Head of caudate nucleus (tissue), 42 donors: ENCODE measurements at regions not wholly inside any gene's neighbourhood (a gene's known extent, or its start where the extent isn't known, plus 50 kb on each side); places are given as distances from the start of the nearest gene placed in this dataset.

ENCODE experiments used
- DNase-seq, 42 donors: peaks; one replicate each; pipeline versions ENCODE4 v3.0.0 to v3.0.0-alpha.2; 2020 to 2021; ENCODE audit warnings: mixed read lengths in 7 of 42
- intact Hi-C: fragments of 100-400 bp; cut with DNase I; formaldehyde crosslinking; loops from one replicate; pipeline ENCODE4 v1.15.0; 2022

DNA sequence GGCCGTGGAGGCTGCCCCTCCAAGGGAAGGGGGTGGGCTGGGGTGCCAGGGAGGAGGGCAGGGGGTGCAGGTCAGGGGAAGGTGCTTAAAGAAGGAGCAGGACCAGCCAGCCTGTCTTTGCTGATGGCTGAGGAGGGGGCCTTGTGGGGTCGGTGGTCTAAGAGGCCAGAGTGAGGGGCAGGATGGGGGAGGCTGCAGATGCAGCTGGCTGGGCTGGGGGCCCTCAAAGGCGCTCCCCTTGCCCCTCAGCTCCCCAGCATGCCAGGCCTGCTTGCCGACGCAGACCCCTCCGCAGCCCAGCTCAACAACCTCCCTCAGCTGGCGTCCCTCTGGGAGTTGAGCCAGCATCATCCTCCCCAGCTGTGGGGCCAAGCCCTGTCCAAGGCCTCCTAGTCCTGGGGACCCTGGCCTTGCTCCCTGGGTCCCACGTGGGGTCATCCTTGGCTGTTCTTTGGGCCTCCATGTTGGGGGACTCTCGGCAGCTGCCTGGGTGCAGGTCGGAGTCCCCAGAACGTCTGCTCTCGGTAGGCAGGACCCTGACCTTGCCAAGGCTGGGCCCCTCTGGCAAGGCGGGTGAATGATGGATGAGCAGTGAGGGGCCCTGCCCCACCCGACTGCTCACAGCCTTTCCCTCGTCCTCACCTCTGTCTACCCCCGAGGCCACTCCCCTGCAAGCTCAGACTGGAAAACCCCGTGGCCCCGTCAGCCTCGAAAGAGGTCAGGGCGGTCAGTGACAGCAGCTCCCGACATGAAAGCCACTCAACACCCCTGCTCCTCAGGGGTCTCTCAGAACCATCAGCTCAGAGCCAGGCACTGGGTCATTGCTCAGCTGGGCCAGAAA lies 119.4 kb downstream of the FAM53A start:
- DNase-seq = no peak
- intact Hi-C loops = no loop called here

DNA sequence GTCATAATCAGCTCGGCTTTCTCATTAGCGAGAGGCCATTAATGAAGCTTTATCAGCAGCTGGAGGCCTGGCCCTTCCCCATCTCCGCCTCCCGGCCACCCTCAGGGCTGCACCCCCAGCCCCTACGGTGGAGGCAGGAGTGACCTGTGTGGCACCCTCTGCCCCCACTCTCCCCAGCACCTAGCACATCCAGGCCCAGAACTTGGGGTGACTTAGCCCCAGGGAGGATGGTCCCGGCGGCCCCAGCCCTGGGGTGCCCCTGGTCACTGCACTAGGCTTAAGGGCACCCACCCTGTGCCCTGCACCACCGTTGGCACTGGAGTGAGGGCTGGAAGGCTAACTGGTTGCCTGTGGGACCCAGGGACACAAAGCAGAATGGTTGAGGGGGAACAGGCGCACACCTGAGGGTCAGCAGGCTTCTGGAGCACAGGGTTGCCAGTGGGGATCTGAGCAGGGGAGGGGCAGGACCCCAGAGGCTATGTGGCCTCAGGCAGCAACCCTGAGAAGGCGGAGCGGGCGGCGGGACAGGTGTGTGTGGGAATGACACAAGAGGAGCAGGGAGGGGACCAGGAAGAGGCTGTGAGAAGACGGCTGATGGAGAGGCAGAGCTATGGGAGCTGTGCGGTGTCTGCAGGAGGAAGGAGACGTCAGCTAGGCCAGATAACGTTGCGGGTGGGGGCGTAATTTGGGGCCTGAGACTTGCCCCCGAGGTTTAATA lies 120.2 kb downstream of the FAM53A start:
- DNase-seq = no peak

GRCh38 chr4:1563241-1563640 lies 120.9 kb downstream of the FAM53A start:
- intact Hi-C loops = no loop called here
- DNase-seq = no peak

More for the DNA sequence above, 120.2 kb downstream of the FAM53A start:
- intact Hi-C loops = no loop called here

GRCh38 chr4:1562771-1563170 lies 121.3 kb downstream of the FAM53A start:
- intact Hi-C loops = no loop called here
- no peak for DNase-seq

GRCh38 chr4:1562371-1562770 lies 121.7 kb downstream of the FAM53A start:
- intact Hi-C loops = no loop called here
- no peak for DNase-seq

DNA sequence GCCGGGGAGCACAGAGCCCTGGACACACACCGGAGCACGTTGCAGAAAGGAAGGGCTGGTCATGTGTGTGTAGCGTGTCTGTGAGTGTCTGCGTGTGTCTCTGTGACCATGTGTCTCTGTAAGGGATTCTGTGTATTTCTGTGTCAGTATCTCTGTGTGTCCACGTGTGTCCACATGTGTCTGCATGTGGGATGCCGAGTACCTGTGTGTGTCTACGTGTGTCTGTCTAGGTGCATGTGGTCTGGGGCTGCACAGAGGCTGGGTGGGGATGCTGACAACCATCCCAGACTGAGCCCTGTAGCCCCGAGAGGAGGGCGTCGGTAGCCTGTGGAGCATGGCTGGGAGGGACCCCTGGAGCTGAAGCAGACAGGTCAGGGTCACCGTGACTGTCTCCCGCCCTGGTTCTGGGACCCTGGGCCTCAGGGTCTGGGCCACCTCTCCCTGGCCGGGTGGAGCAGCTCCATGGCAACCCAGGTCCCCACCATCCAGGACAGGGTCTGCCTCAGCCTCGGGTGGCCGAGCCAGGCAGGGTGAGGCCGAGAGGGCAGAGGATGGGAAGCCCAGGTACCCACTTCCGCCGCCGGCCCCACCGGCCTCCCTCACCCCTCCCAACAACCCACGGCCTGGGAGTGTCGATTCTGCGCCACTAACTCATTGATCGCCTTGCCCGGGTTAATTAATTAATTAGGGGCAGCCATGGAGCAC lies 122.7 kb downstream of the FAM53A start:
- no peak for DNase-seq
- intact Hi-C loops = no loop called here

DNA sequence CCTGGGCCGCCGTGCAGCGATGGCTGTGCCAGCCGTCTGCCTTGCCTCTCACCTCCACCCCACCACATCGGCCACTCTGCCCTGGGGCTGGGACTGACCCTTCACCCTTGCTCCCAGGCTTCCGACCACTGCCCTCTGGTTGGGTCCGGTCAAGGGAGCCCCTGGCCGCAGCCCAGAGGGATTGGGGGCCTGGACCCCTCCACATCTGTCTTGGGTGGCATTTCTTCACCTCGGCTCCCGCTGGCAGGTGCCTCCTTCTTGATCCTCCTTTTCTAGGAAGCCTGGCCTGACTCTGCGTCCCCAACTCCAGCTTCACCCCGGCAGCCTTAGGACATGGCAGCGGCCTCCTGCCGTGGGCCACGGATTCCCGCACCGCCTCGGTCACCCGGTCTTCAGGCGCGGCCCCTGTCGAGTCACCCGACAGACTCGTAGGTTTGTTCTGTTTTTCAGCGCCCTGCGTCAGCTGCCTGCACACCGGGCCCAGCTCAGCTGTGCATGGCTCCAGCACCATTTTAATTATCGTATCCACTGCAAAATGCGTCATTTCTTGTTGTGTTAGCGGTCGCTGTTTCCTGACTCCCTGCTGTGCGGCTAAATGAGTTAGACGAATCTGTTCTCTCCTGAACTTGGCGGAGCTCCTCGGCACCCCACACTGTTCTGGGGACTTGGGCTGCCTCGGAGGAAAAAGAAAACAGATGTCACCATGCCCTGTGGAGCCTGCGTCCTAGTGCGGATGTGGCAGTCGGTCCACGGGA lies 124.0 kb downstream of the FAM53A start:
- intact Hi-C loops = no loop called here
- no peak for DNase-seq

DNA sequence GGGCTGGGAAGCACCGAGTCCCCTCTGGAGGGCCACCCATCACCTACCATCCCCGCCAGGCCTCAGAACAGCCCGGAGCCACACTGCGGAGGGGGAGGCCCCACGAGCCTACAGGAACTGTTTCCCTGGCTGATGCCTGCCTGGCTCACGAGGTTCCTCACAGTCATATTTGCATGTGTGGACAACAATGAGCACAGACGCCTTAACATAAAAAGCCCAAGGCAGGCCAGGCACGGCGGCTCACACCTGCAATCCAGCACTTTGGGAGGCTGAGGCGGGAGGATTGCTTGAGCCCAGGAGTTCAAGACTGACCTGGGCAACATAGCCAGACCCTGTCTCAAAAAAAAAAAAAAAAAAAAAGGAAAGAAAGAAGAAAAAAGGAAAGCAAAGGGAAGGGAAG lies 125.9 kb downstream of the FAM53A start:
- intact Hi-C loops = no loop called here
- DNase-seq = no peak

- no peak for DNase-seq
- intact Hi-C loops = no loop called here
Observed at GRCh38 chr4:1557221-1557597, 126.9 kb downstream of the FAM53A start.

- no peak for DNase-seq
- intact Hi-C loops = no loop called here
Observed at GRCh38 chr4:1556541-1557220, 127.4 kb downstream of the FAM53A start.

DNA sequence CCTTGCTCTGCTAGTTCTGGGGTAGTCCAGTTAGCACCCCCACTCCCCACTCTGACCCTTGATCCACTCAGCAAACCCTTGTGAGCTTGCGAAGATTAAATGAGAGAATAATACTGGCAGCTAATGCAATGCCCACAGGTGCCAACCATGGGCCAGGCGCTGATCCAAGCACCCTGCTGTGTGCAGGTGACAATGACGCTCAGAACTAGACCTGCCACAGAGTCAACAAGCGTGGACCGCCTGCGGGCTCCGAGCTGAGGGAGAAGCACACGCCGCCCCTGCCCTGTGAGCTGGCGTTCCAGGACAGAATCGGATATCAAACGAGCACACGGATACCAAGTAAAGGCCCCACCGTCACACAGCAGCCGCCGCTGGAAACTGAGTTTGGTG lies 129.2 kb downstream of the FAM53A start:
- DNase-seq = no peak
- intact Hi-C loops = no loop called here

- no peak for DNase-seq
- intact Hi-C loops = no loop called here
Observed at GRCh38 chr4:1554246-1554875, 129.8 kb downstream of the FAM53A start.

- intact Hi-C loops = no loop called here
- no peak for DNase-seq
Observed at GRCh38 chr4:1553365-1553764, 130.7 kb downstream of the FAM53A start.

- DNase-seq = no peak
Observed at GRCh38 chr4:1552451-1552850, 131.7 kb downstream of the FAM53A start.

GRCh38 chr4:1551211-1551610 lies 132.9 kb downstream of the FAM53A start:
- no peak for DNase-seq
- intact Hi-C loops = no loop called here

More at GRCh38 chr4:1552451-1552850, 131.7 kb downstream of the FAM53A start:
- intact Hi-C loops = no loop called here

DNA sequence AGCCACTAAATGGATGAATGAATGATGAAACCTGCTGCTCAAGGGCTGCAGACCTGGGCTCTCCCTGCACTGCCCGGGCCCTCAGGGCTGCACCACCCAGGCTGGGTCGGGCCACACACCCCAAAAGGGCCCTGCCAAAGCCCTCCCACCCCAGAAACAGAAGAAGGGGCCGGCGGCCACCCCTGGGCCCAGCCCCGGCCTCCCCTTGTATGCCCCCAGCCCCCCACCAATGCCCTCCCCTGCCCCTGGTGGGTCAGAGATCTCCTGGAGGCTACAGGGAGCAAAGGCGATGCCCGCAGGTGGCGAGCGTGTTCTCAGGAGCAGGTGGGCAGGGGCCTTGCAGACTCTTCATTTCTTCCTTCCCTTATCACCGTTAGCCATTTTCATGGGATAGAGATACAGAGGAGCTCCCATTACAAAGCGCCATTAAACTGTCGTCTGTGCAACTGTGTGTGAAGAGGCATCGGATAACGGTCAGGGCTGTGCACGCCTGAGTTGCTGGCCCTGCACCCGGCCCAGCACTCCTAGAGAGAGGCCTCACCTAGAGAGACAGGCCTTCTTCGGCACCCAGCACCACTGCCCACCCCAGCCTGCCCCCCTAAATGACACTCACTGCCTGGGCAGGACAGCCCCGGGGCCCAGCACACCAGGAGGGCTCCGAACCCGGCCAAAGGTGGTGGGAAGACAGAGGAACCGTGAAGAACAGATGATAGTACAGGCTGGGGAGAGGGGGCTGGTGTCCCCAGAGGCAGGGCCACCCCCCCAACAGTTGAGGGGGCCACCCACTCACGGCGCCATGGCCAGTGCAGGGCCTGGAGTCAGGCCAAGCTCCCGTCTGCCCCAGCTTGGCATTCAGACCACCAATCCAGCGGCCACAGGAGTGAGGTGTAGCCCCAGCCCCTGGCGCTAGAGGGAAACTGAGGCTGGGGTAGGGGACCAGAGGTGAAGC lies 133.7 kb downstream of the FAM53A start:
- DNase-seq = no peak
- intact Hi-C loops = no loop called here

DNA sequence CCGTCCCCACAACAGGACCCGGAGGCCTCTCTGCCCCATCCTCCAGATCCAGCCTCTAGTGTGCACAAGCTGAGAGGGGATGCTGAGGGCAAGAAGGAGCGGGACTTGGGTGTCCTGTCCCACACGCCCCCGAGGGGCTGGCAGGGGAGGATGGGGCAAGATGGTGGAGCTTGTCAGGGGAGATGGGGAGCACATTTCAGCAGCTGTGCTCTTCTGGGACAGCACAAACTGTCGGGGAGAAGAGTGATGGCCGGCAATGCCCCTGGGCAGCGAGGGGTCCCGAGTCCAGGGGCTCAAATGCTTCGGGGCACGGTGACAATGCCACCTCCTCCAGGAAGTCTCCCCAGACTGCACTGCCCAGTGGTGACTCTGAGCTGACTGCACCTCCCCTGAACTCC lies 134.5 kb downstream of the FAM53A start:
- DNase-seq = no peak
- intact Hi-C loops = no loop called here
